ENCODE measurements at regions not wholly inside any gene's neighbourhood (a gene's known extent, or its start where the extent isn't known, plus 50 kb on each side); places are given as distances from the start of the nearest gene placed in this dataset.
"Not testable (repeated sequence)": the region's sequence is repeated elsewhere in the genome, so short reads cannot be mapped to it uniquely, and the experiment has no call there.

DNA sequence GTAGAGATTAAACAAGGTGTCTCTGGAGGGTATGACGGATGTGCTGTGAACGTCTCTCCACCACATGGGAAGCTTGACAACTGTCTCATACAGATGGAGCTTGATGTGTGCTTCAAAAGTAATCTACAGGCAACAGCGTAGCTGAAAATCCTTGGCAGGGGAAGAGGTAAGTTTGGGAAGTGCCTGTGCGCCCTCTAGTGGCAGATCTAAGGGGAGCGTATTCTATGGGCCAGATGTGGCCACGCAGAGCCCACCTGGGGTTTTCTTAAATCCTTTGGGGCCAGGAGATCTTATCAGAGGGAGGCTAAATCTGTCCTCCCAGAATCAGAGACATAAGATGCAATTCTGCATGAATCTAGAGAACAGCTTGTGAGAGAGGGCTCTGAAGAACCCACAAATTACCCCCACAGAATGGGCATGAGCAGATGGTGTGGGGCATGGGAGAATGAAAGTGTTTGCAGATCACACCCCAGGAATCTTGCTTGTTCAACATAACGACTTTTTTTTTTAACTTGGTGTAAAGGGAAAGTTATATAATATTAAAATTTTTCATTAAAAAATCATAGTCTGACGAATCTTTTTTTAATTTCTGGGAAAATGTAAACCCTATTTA is 91.2 kb upstream of the MPP7 start:
- peak; percentile 81 for DNase-seq

- DNase-seq = no peak
Measured at GRCh38 chr10:28396331-28396730, 93.5 kb upstream of the MPP7 start.

- DNase-seq = no peak
Measured at GRCh38 chr10:28397229-28397628, 94.4 kb upstream of the MPP7 start.

- DNase-seq = no peak
Measured at GRCh38 chr10:28400176-28400575, 97.3 kb upstream of the MPP7 start.

DNA sequence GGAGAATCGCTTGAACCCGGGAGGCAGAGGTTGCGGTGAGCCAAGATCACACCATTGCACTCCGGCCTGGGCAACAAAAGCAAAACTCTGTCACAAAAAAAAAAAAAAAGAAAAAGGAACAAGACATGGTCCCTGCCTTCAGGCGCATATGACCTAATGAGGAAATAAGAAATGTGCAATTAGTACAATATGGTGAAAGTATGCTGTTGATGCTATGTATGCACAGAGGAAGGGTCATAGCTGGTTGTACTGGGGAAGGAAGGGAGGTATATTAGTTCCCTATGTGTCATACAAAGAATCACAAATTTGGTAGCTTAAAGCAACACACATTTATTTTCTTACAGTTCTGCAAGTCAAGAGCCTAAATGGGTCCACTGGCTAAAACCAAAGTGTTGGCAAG is 97.8 kb upstream of the MPP7 start:
- DNase-seq = no peak

GRCh38 chr10:28402611-28403073 is 99.8 kb upstream of the MPP7 start:
- not testable (repeated sequence) for DNase-seq

- DNase-seq = no peak
Measured at GRCh38 chr10:28403090-28403489, 100.2 kb upstream of the MPP7 start.

DNA sequence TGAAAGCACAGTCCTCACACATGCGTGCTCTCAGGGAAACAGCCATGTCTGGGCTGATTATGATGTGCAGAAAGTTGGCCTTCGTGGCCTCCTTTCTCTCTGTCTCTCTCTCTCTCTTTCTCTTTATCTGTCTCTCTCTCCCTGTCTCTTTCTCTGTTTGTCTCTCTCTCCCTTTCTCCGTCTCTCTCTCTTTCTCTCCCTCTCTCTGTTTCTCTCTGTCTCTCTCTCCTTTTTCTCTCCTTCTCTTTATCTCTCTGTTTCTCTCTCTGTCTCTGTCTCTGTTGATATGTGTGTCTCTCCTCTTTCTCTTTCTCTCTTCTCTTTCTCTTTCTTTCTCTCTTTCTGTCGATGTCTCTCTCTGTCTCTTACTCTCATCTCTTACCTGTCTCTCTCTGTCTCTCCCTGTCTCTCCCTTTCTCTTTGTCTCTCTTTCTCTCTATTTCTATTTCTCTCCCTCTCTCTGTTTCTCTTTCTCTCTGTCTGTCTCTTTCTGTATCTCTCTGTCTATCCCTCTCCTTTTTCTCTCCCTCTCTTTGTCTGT is 105.4 kb upstream of the MPP7 start:
- no peak for DNase-seq

DNA sequence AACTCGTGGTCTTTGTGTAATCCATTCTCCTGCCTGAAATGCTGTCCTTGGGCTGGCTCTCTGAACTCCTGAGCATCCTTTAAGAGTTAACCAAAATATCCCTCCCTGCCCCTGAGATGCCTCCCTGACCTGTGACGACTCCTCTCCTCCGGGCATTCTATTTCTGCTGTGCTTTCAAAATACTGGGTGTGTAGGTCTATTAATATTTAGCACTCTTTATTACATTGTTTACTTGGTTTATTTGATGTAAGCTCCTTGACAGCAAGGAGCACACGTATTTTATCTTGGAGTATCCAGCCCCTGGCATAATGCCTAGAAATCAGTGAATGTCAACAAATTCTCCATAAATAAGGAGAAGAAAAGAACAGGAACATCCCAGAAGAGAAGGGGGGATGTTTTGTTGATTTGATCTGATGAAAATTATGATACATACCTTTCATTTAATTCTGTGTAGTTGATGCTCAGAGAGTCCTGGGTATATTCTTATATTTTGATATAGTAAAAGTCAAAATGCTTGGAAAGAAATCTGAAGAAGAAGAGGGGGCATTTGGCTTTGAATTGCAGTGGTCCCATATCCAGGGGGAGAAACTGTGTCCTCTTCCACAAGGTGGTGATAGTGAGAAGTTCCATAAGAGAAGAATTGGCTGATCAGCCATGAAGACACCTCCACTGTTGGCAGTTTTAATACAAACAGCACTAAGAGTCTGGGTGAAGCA is 107.7 kb upstream of the MPP7 start:
- DNase-seq = no peak

- no peak for DNase-seq
Measured at GRCh38 chr10:28411136-28411460, 108.2 kb upstream of the MPP7 start.

DNA sequence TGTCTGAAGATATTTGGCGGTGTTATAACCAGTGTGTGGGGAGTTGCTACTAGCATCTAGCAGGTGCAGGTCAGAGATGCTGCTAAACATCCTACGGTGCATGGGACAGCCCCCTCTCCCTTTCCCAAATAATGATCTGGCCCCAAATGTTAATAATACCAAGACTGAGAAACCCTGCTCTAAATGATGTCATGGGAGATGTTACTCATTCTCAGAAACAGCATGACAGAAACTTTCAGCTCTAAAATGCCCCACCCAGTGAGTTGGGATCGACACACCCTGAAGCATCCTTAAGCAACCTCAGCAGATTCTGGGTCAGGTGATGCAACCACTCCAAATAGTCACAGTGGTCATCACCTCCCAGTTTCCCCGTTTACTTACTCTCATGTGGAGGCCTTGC is 108.8 kb upstream of the MPP7 start:
- no peak for DNase-seq

GRCh38 chr10:28418069-28418468 is 114.8 kb upstream of the WAC start:
- DNase-seq = no peak

DNA sequence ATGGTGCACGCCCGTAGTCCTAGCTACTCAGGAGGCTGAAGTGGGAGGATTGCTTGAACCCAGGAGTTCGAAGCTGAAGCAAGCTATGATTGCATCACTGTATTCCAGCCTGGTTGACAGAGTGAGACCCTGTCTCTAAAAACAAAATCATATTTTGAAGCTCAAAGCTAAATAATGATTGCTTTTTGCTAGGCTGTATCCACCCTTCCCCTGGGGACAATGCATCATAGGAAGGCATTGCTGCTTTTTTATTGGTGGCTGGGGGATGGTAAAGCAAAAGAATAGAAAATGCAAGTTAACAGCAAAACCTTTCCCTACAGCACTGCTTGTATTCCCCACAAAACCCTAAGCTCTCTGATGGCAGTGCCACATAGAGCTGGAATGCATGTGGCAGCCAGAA is 107.5 kb upstream of the WAC start:
- DNase-seq = no peak

- no peak for DNase-seq
Measured at GRCh38 chr10:28426392-28427159, 106.3 kb upstream of the WAC start.

- DNase-seq = no peak
Measured at GRCh38 chr10:28427376-28427775, 105.5 kb upstream of the WAC start.

DNA sequence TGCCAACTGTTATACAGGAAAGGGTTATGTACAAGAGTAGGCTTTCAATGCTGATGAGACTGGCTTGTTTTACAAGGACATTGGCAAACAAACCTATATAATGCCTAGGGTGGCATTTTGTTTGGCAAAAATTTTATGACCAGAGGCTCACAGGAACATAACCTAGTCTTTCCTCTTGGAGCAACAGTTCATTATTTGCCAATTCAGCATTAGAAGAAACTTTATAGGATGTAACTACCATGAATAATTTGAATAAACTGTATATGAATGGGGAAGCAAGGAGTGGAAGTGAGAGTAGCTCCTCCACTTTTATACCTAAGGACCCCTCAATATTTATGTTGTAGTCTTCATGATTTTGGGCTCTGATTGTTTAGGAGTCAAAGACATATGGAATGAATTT is 103.9 kb upstream of the WAC start:
- DNase-seq = no peak

DNA sequence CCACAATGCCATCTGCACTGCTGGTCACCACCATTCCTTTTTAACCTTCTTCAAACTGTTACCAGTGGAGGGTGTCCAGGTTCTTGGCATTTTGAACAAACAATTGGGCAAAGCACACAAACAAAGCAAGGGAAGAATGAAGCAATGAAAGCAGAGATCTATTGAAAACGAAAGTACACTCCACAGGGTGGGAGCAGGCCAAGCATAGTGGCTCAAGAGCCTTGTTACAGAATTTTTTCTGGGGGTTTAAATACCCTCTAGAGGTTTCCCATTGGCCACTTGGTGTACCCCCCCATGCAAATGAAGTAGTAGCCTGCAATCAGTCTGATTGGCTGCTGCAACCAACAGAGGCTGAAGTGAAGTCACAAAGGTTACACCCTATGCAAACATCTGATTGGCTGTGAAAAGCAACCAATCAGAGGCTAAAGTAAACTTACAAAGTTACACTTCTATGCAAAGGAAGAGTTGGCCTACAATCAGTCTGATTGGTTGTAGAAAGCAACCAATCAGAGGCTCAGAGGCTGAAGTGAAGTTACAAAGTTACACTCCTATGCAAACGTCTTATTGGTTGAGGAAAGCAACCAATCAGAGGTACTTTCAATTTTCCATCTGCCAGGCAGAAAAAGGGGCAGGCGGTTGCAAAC is 103.2 kb upstream of the WAC start:
- DNase-seq = no peak

DNA sequence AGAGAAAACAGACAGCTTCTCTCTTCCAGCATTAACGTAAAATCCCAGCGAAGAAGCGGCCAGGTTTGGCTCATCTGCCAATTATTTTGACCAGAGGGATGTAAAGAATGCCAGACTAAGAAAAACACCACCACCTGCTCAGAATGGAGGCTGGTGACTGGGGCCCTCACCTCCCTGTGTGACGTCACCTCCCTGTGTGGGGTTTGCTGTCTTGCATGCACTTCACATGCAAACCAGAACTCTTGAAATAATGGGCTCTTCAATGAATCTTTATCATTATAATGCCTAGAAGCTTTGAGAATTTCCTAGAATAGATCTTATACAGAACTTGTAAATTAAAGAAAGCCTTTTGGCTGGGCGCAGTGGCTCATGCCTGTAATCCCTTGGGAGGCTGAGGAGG is 101.8 kb upstream of the WAC start:
- DNase-seq = no peak

DNA sequence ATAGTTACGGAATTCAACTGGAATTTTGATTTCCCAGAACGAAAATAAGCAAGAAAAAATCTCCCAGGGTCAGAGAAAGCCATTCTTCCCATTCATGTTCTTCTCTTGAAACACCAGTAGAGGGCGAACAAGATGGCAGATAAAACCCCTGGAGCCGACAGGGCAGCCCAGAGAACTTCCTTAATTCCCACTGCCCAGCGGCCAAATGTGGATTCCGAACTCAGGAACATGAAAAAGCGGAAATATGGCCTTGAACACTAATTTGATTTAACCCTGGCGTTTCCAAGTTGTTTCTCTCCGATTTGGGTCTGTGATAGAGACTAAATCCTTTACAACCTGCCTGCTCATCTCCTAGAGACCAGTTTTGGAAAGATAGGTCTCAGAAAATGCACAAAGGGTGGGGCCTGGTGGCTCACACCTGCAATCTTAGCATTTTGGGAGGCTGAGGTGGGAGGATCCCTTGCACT is 100.7 kb upstream of the WAC start:
- peak; percentile 66 for DNase-seq

- DNase-seq = no peak
Measured at GRCh38 chr10:28434063-28434462, 98.9 kb upstream of the WAC start.

DNA sequence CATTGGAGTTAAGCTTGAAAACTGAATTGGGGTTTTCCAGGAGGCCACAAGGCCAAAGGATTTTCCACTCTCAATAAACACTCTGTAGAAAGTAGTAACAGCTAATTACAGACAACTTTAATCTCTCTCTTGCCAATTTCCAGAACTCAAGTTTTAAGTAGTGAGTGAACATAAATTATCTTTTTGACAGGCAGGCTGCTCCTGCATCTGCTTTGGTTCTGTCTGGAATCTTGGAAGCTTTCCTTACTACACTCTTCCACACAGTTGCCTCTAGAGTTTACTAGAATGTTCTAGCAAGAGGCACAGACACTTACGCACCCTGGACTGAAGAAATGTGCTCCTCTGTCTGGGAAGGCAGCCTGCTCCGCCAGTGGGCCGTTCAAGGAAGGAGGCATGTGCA is 90.5 kb upstream of the WAC start:
- no peak for DNase-seq

DNA sequence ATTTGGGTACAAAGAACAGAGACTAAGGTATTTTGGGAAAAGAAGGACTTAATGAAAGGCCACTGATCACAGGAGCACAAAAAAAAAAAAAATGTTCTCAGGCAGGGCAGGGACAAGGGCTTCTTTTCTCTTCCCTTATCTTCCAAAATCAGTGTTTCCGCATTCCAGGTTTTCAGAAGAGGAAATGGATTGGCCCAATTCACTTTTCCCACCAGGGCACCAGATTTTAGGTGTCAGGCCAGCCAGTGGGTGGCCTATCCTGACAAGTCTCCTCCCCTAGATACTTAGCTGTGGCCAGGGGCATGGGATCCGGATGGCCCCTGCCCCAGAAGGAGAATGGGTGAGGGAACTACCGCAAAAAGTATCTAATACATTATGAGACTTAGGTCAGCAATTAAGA is 88.9 kb upstream of the WAC start:
- DNase-seq = no peak

DNA sequence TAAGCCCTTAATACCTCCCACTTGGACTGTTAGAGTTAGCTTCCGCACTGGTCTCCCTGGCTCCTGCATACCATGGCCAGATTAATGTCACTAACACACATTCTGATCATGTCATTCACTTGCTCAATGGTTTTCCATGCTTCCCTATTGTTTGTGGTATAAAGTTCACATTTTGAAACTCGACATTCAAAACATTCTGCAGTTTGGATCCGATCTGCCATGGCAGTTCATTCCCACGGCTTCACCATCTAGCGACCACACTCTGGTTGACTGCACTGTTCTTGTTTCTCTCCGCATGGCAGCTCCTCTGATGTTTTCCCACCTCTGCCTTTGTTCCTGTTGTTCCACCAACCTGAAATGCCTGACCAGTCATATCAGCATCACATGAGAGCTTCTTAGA is 87.4 kb upstream of the WAC start:
- no peak for DNase-seq

All from activated CD8-positive, alpha-beta memory T cell treated with anti-CD3 and anti-CD28 coated beads for 24 hours (primary cell).